Testis (tissue), 2 donors: ENCODE measurements at regions not wholly inside any gene's neighbourhood (a gene's known extent, or its start where the extent isn't known, plus 50 kb on each side); places are given as distances from the start of the nearest gene placed in this dataset.

ENCODE experiments used
- DNase-seq: peaks from one replicate; pipeline ENCODE4 v3.0.0-alpha.2; 2019
- H3K27ac ChIP-seq, 2 donors: fragments of 200-600 bp; sonication (generic); one replicate each; pipeline ENCODE4 v1.5.1; 2019
- H3K27me3 ChIP-seq: fragments of 200-600 bp; sonication (generic); one replicate; pipeline ENCODE4 v1.5.1; 2019
- H3K36me3 ChIP-seq: fragments of 200-600 bp; sonication (generic); one replicate; pipeline ENCODE4 v1.5.1; 2017; ENCODE audit warnings: low read depth; ENCODE audit errors: missing control alignments
- H3K4me1 ChIP-seq: fragments of 200-600 bp; sonication (generic); one replicate; pipeline ENCODE4 v1.5.1; 2019
- H3K4me3 ChIP-seq, 2 donors: fragments of 200-600 bp; sonication (generic); one replicate each; pipeline ENCODE4 v1.5.1; 2017 to 2019
- H3K9me3 ChIP-seq: fragments of 200-600 bp; sonication (generic); one replicate; pipeline ENCODE4 v1.5.1; 2017
- CTCF ChIP-seq, 3 experiments: fragments of 450-650 bp in 2 of 3; fragments of 200-600 bp in 1 of 3; sonication (generic) in 1 of 3; IDR thresholded peaks; one replicate each; pipeline ENCODE4 v1.5.1; 2016 to 2019; ENCODE audit warnings: antibody characterized with exemption in 3 of 3, mild to moderate bottlenecking in 2 of 3, moderate library complexity in 1 of 3
- POLR2A ChIP-seq: fragments of 450-650 bp; IDR thresholded peaks from one replicate; pipeline ENCODE4 v1.6.1; 2017; ENCODE audit warnings: antibody characterized with exemption, mild to moderate bottlenecking, moderate library complexity
- WGBS, 2 donors: methylation state at CpG; one replicate each; pipeline ENCODE4 v1.1.5; 2018; 5-methylcytosine and 5-hydroxymethylcytosine counted together
- intact Hi-C: fragments of 100-400 bp; cut with DNase I; formaldehyde crosslinking; loops from one replicate; pipeline ENCODE4 v1.15.1; 2023; ENCODE audit warnings: low total_unique reads

- Histone ChIP-seq H3K27me3 (no peaks in the 10 kb centered on the region), H3K36me3 (no peaks in the 10 kb centered on the region), H3K4me3 (no peak overlapping the region), H3K4me1 (no peaks in the 10 kb centered on the region), H3K9me3 (no peaks in the 10 kb centered on the region), H3K27ac (no peak overlapping the region)
- intact Hi-C loops = no loop called here
- DNase-seq = no peak
- 73 to 80% methylated on average over 14 of the region's 14 CpGs for WGBS, 2 donors
- no peak for TF ChIP-seq CTCF (IDR thresholded peaks at IDR 0.05)
- no peak for TF ChIP-seq POLR2A
Observed at GRCh38 chr6:165917576-165917975, 250.1 kb downstream of the TBXT start.

- DNase-seq = no peak
- intact Hi-C loops = no loop called here
- no peaks in the 10 kb centered on the region for H3K4me1 ChIP-seq
- 78 to 87% methylated on average over 10 of the region's 10 CpGs for WGBS, 2 donors
- no peaks in the 10 kb centered on the region for H3K9me3 ChIP-seq
- no peaks in the 10 kb centered on the region for H3K27me3 ChIP-seq
- H3K27ac ChIP-seq = no peak overlapping the region
- no peaks in the 10 kb centered on the region for H3K36me3 ChIP-seq
- no peak for TF ChIP-seq CTCF (IDR thresholded peaks at IDR 0.05)
- no peak for TF ChIP-seq POLR2A
- no peak overlapping the region for H3K4me3 ChIP-seq
Observed at GRCh38 chr6:165915022-165915770, 252.2 kb upstream of the PDE10A start.

- TF ChIP-seq CTCF (IDR thresholded peaks at IDR 0.05) (no peak), POLR2A (no peak)
- H3K9me3 ChIP-seq = no peaks in the 10 kb centered on the region
- H3K4me1 ChIP-seq = no peaks in the 10 kb centered on the region
- no peak overlapping the region for H3K4me3 ChIP-seq
- H3K36me3 ChIP-seq = no peaks in the 10 kb centered on the region
- 79 to 85% methylated on average over 8 of the region's 8 CpGs for WGBS, 2 donors
- DNase-seq = no peak
- intact Hi-C loops = no loop called here
- no peaks in the 10 kb centered on the region for H3K27me3 ChIP-seq
- H3K27ac ChIP-seq = no peak overlapping the region
Observed at GRCh38 chr6:165913676-165914570, 250.9 kb upstream of the PDE10A start.

- H3K4me1 ChIP-seq = no peaks in the 10 kb centered on the region
- no peaks in the 10 kb centered on the region for H3K36me3 ChIP-seq
- no peaks in the 10 kb centered on the region for H3K27me3 ChIP-seq
- TF ChIP-seq POLR2A (no peak), CTCF (IDR thresholded peaks at IDR 0.05) (no peak)
- H3K4me3 ChIP-seq = no peak overlapping the region
- no peaks in the 10 kb centered on the region for H3K9me3 ChIP-seq
- 65 to 79% methylated on average over 11 of the region's 11 CpGs for WGBS, 2 donors
- no peak overlapping the region for H3K27ac ChIP-seq
- intact Hi-C loops = no loop called here
- DNase-seq = no peak
Observed at GRCh38 chr6:165910184-165910966, 247.3 kb upstream of the PDE10A start.
